GM12878 (cell line): ENCODE measurements at regions not wholly inside any gene's neighbourhood (a gene's known extent, or its start where the extent isn't known, plus 50 kb on each side); places are given as distances from the start of the nearest gene placed in this dataset.

Experiments
- ATAC-seq: fragments of 200-7000 bp; cut with Tn5 transposase; 3 replicates; pipeline ENCODE4 v1.9.1; 2020; ENCODE audit warnings: mild to moderate bottlenecking, moderate library complexity
- BruUV-seq: library from RNA; stranded (reverse); fragments of 400-500 nt; replicated peaks from 2 replicates; lab custom pipeline; 2021; lab: Mats Ljungman, UMichigan
- CTCF ChIA-PET: fragments of 300-600 bp; sonication (Branson Sonifier 250); formaldehyde crosslinking; extraction: SDS; loops from one replicate; lab custom pipeline; 2021; ENCODE audit warnings: inconsistent platforms; lab: Yijun Ruan, JAX
- POLR2A ChIA-PET: fragments of 350-600 bp; formaldehyde crosslinking; extraction: SDS; loops from one replicate; lab custom pipeline; 2021; ENCODE audit warnings: inconsistent platforms; lab: Charles Lee
- RAD21 ChIA-PET: fragments of 300-600 bp; sonication (Branson Sonifier 250); formaldehyde crosslinking; loops from one replicate; lab custom pipeline; 2023; ENCODE audit warnings: antibody characterized with exemption; ENCODE audit not compliant: unreplicated experiment; lab: Charles Lee
- SMC1A ChIA-PET: fragments of 300-600 bp; sonication (Branson Sonifier 250); formaldehyde crosslinking; loops from one replicate; lab custom pipeline; 2023; ENCODE audit not compliant: unreplicated experiment, uncharacterized antibody; lab: Charles Lee
- DNase-seq: peaks from one replicate; pipeline ENCODE4 v3.0.0-alpha.2; 2011; ENCODE audit warnings: low read depth, low spot score
- FAIRE-seq: peaks from 3 replicates; lab custom pipeline; 2011; peaks lifted over from hg19 to GRCh38; lab: Jason Lieb, UNC
- H2AFZ ChIP-seq: 2 replicates; pipeline ENCODE4 v1.6.0; 2011; ENCODE audit warnings: low read depth, low read length, control low read depth; ENCODE audit not compliant: control insufficient read depth
- H3K27ac ChIP-seq: 2 replicates; pipeline ENCODE4 v1.5.1; 2011; ENCODE audit warnings: control low read depth; ENCODE audit not compliant: control insufficient read depth, insufficient read depth
- H3K27me3 ChIP-seq, 2 experiments: replicated peaks in 1 of 2; 2 replicates each; pipeline versions ENCODE4 v1.6.0 to v1.6.1; 2011; ENCODE audit warnings: low read length in 1 of 2; ENCODE audit not compliant: control insufficient read depth in 2 of 2, insufficient read depth in 2 of 2
- H3K36me3 ChIP-seq, 2 experiments: 2 replicates each; pipeline ENCODE4 v1.5.1; 2011; ENCODE audit warnings: low read length in 1 of 2; ENCODE audit not compliant: control insufficient read depth in 2 of 2, insufficient read depth in 2 of 2
- H3K4me1 ChIP-seq: 2 replicates; pipeline ENCODE4 v1.6.1; 2011; ENCODE audit warnings: mild to moderate bottlenecking, low read length, moderate library complexity, mixed read lengths; ENCODE audit not compliant: control insufficient read depth, insufficient read depth
- H3K4me2 ChIP-seq: 2 replicates; pipeline ENCODE4 v1.6.0; 2011; ENCODE audit warnings: control low read depth; ENCODE audit not compliant: control insufficient read depth, insufficient read depth
- H3K4me3 ChIP-seq: fragments of 200-600 bp; sonication (generic); 2 replicates; pipeline ENCODE4 v1.5.1; 2016
- H3K79me2 ChIP-seq: 2 replicates; pipeline ENCODE4 v1.6.0; 2011; ENCODE audit warnings: low read length; ENCODE audit not compliant: control insufficient read depth, insufficient read depth
- H3K9ac ChIP-seq: 2 replicates; pipeline ENCODE4 v1.8.0; 2011; ENCODE audit warnings: low read length, control low read depth, mixed read lengths; ENCODE audit not compliant: control insufficient read depth, insufficient read depth
- H3K9me3 ChIP-seq: replicated peaks from 3 replicates; pipeline ENCODE4 v1.5.1; 2011; ENCODE audit warnings: mild to moderate bottlenecking, low read length; ENCODE audit not compliant: control insufficient read depth, insufficient read depth
- H4K20me1 ChIP-seq: 2 replicates; pipeline ENCODE4 v1.6.0; 2011; ENCODE audit not compliant: control insufficient read depth, insufficient read depth
- BACH1 ChIP-seq: fragments of 450-650 bp; IDR thresholded peaks from 2 replicates; pipeline ENCODE4 v1.6.1; 2017; ENCODE audit warnings: mild to moderate bottlenecking, borderline replicate concordance
- BCL3 ChIP-seq: IDR thresholded peaks from 2 replicates; pipeline ENCODE4 v1.6.1; 2011; ENCODE audit warnings: borderline replicate concordance, low read depth, mild to moderate bottlenecking, moderate library complexity, low read length; ENCODE audit not compliant: insufficient read depth, poor library complexity, severe bottlenecking
- FOS ChIP-seq: IDR thresholded peaks from 3 replicates; pipeline ENCODE4 v1.6.1; 2011; ENCODE audit warnings: borderline replicate concordance; ENCODE audit not compliant: insufficient read length; ENCODE audit errors: extremely low read depth
- GABPA ChIP-seq: IDR thresholded peaks from 2 replicates; pipeline ENCODE4 v1.6.1; 2014; ENCODE audit warnings: antibody characterized with exemption, low read depth, mild to moderate bottlenecking, inconsistent platforms
- NFYB ChIP-seq: IDR thresholded peaks from 2 replicates; pipeline ENCODE4 v1.6.1; 2011; ENCODE audit warnings: low read depth, mild to moderate bottlenecking, low read length, improper control_type of control experiment, moderate library complexity; ENCODE audit not compliant: insufficient read depth
- NR2C1 ChIP-seq: fragments of 450-650 bp; IDR thresholded peaks from 2 replicates; pipeline ENCODE4 v1.6.1; 2017; ENCODE audit warnings: antibody characterized with exemption, mild to moderate bottlenecking, moderate library complexity
- NR2C2 ChIP-seq: IDR thresholded peaks from 2 replicates; pipeline ENCODE4 v1.6.1; 2011; ENCODE audit warnings: borderline replicate concordance, low read depth; ENCODE audit not compliant: control insufficient read depth, insufficient read length
- SKIL ChIP-seq: fragments of 450-650 bp; IDR thresholded peaks from 2 replicates; pipeline ENCODE4 v1.6.1; 2017; ENCODE audit warnings: mild to moderate bottlenecking, low read depth, inconsistent platforms; ENCODE audit not compliant: poor library complexity, severe bottlenecking
- WRNIP1 ChIP-seq: IDR thresholded peaks from 2 replicates; pipeline ENCODE4 v1.6.1; 2011; ENCODE audit warnings: low read depth, low read length, improper control_type of control experiment, borderline replicate concordance
- ZBED1 ChIP-seq: IDR thresholded peaks from 2 replicates; pipeline ENCODE4 v1.6.1; 2016; ENCODE audit warnings: borderline replicate concordance
- ZNF384 ChIP-seq: IDR thresholded peaks from 2 replicates; pipeline ENCODE4 v1.6.1; 2012; ENCODE audit warnings: low read depth, mild to moderate bottlenecking, low read length, improper control_type of control experiment, borderline replicate concordance
- WGBS: methylation state at CpG from one replicate; pipeline ENCODE4 v1.1.6; 2016; ENCODE audit warnings: low lambda C conversion rate; ENCODE audit not compliant: insufficient replicate concordance, insufficient coverage; ENCODE audit errors: missing lambda C conversion rate; 5-methylcytosine and 5-hydroxymethylcytosine counted together
- in situ Hi-C: fragments of 300-500 bp; cut with MboI; formaldehyde crosslinking; loops from 9 replicates; pipeline ENCODE4 v1.14.3; 2018; ENCODE audit warnings: mixed read lengths
- intact Hi-C: fragments of 100-400 bp; cut with micrococcal nuclease; formaldehyde crosslinking; loops from one replicate; pipeline ENCODE4 v1.14.2; 2022; ENCODE audit not compliant: unreplicated experiment

- ChIA-PET CTCF (interaction anchor here (0.5 kb wide), 1 partner anchor 136 kb away, joined by 4 read pairs; no protein-coding TSS in a partner anchor), POLR2A (no interaction called here), RAD21 (no interaction called here), SMC1A (interaction anchor here (0.9 kb wide), 1 partner anchor 17 kb away, joined by 4 read pairs; no protein-coding TSS in a partner anchor)
- in situ Hi-C loops (no loop called here), intact Hi-C loops (no loop called here)
- Histone ChIP-seq H3K4me3 (no peak overlapping the region), H3K27ac (no peak overlapping the region), H2AFZ (no peak overlapping the region), H3K79me2 (no peaks in the 10 kb centered on the region), H3K9me3 (no peaks in the 10 kb centered on the region), H3K36me3 (no peaks in the 10 kb centered on the region), H3K4me1 (no peaks in the 10 kb centered on the region), H3K4me2 (no peak overlapping the region), H3K27me3 (no peaks in the 10 kb centered on the region; a peak in 1 of 4 replicates), H4K20me1 (no peaks in the 10 kb centered on the region; the same call in 1 of the 2 replicates), H3K9ac (no peak overlapping the region)
- TF ChIP-seq NFYB, result no peak
- DNase-seq (no peak), ATAC-seq (no peak), FAIRE-seq (no peak)
- WGBS, result 16% methylated on average over 8 of the region's 8 CpGs
- BruUV-seq, result no TSS peak
These were observed 80.0 kb upstream of the TOP1 start for GRCh38 chr20:40948465-40949267.

DNA sequence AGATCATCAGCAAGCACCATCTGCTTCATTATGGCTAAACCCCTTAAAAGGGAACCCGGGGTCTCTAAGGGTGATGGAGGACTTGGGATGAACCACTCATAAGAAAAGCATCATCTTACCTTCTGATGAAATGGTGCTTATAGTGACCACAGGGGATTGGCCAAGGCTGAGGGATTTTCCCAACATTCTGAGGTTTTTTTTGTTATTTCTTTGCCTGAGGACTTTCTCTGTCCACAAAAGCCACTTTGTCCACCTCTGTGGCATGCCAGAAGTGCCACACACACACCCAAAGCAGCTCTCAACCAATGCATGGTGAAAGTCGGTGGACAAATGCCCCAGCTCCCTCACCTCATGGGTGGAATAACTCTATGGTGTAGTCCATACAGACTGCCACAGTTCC, 79.3 kb upstream of the TOP1 start:
- Histone ChIP-seq H3K9ac (no peak overlapping the region), H3K4me1 (no peaks in the 10 kb centered on the region), H3K4me2 (no peak overlapping the region), H2AFZ (no peak overlapping the region), H3K79me2 (no peaks in the 10 kb centered on the region), H3K36me3 (no peaks in the 10 kb centered on the region), H3K27ac (no peak overlapping the region), H4K20me1 (no peaks in the 10 kb centered on the region; the same call in 1 of the 2 replicates), H3K27me3 (no peaks in the 10 kb centered on the region; a peak in 1 of 4 replicates), H3K4me3 (no peak overlapping the region), H3K9me3 (no peaks in the 10 kb centered on the region; the same call in 2 of the 3 replicates)
- in situ Hi-C loops (no loop called here), intact Hi-C loops (no loop called here)
- 13% methylated on average over 2 of the region's 2 CpGs for WGBS
- SMC1A ChIA-PET, result interaction anchor here (0.9 kb wide), 1 partner anchor 16 kb away, joined by 4 read pairs; no protein-coding TSS in a partner anchor
- CTCF ChIA-PET, result interaction anchor here (0.8 kb wide), 1 partner anchor 17 kb away, joined by 3 read pairs; no protein-coding TSS in a partner anchor
- ATAC-seq, result no peak
- BruUV-seq, result no TSS peak
- no peak for FAIRE-seq
- no peak for DNase-seq
- POLR2A ChIA-PET, result no interaction called here
- RAD21 ChIA-PET, result no interaction called here
- TF ChIP-seq NR2C2 (no peak), WRNIP1 (no peak), GABPA (no peak), SKIL (no peak), NR2C1 (no peak), ZNF384 (no peak), BCL3 (no peak), BACH1 (no peak), FOS (no peak), ZBED1 (no peak)
